Activated CD8-positive, alpha-beta memory T cell treated with anti-CD3 and anti-CD28 coated beads, Interleukin-2, amount 10 ng/mL, durations not matched to agents 7 days and 5 days (primary cell): ENCODE measurements at regions not wholly inside any gene's neighbourhood (a gene's known extent, or its start where the extent isn't known, plus 50 kb on each side); places are given as distances from the start of the nearest gene placed in this dataset.

Experiments used
- ATAC-seq: fragments of 150-1000 bp; cut with Tn5 transposase; one replicate; pipeline ENCODE4 v1.10.0; 2021; ENCODE audit warnings: moderate library complexity
- CTCF ChIA-PET: fragments of 350-600 bp; sonication (Branson Sonifier 250); formaldehyde crosslinking; loops from one replicate; lab custom pipeline; 2021; ENCODE audit warnings: antibody characterized with exemption; lab: Charles Lee
- DNase-seq: peaks from one replicate; pipeline ENCODE4 v3.0.0-alpha.2; 2020
- H3K27ac Mint-ChIP-seq: one replicate; pipeline ENCODE4 v1.8.0; 2021; ENCODE audit warnings: mild to moderate bottlenecking, mixed read lengths
- H3K27me3 Mint-ChIP-seq: one replicate; pipeline ENCODE4 v1.8.0; 2021; ENCODE audit warnings: mixed read lengths
- H3K36me3 Mint-ChIP-seq: one replicate; pipeline ENCODE4 v1.8.0; 2021; ENCODE audit warnings: mild to moderate bottlenecking, mixed read lengths
- H3K4me1 Mint-ChIP-seq: one replicate; pipeline ENCODE4 v1.8.0; 2021; ENCODE audit warnings: mixed read lengths
- H3K4me3 Mint-ChIP-seq: one replicate; pipeline ENCODE4 v1.8.0; 2021; ENCODE audit warnings: mild to moderate bottlenecking, moderate library complexity, mixed read lengths
- H3K9me3 Mint-ChIP-seq: one replicate; pipeline ENCODE4 v1.8.0; 2022; ENCODE audit warnings: low read depth, mixed read lengths

- Mint-ChIP-seq H3K4me3 (no peak overlapping the region), H3K27ac (no peak overlapping the region), H3K4me1 (no peaks in the 10 kb centered on the region), H3K9me3 (no peaks in the 10 kb centered on the region), H3K27me3 (peaks cover 18% of the 10 kb centered on the region), H3K36me3 (no peaks in the 10 kb centered on the region)
- CTCF ChIA-PET, result no interaction called here
- DNase-seq, result no peak
- no peak for ATAC-seq
Observed at GRCh38 chr1:212495766-212496494, 63.2 kb downstream of the NENF start.

GRCh38 chr1:212496682-212497081, 64.0 kb downstream of the NENF start:
- Mint-ChIP-seq H3K4me3 (no peak overlapping the region), H3K27ac (no peak overlapping the region), H3K36me3 (no peaks in the 10 kb centered on the region), H3K4me1 (no peaks in the 10 kb centered on the region), H3K27me3 (peaks cover 12% of the 10 kb centered on the region), H3K9me3 (no peaks in the 10 kb centered on the region)
- ATAC-seq (no peak), DNase-seq (no peak)
- CTCF ChIA-PET, result no interaction called here

- H3K27ac Mint-ChIP-seq, result no peak overlapping the region
- peaks cover 1% of the 10 kb centered on the region for H3K36me3 Mint-ChIP-seq
- DNase-seq (no peak), ATAC-seq (no peak)
- H3K9me3 Mint-ChIP-seq, result no peaks in the 10 kb centered on the region
- no peak overlapping the region for H3K4me3 Mint-ChIP-seq
- peaks cover 2% of the 10 kb centered on the region for H3K4me1 Mint-ChIP-seq
- H3K27me3 Mint-ChIP-seq, result peaks cover 12% of the 10 kb centered on the region
- CTCF ChIA-PET, result interaction anchor here (1.0 to 1.5 kb wide), 2 partner anchors 20 to 41 kb away, joined by 3 read pairs; no protein-coding TSS in a partner anchor
Observed at GRCh38 chr1:212497553-212497952, 64.8 kb downstream of the NENF start.

- no peak overlapping the region for H3K4me3 Mint-ChIP-seq
- H3K36me3 Mint-ChIP-seq, result peaks cover 1% of the 10 kb centered on the region
- H3K27me3 Mint-ChIP-seq, result peaks cover 12% of the 10 kb centered on the region
Observed at GRCh38 chr1:212498283-212499040, 65.7 kb downstream of the NENF start.

GRCh38 chr1:212500351-212500750, 67.6 kb downstream of the NENF start:
- Mint-ChIP-seq H3K9me3 (no peaks in the 10 kb centered on the region), H3K27me3 (peaks cover 13% of the 10 kb centered on the region), H3K4me3 (no peak overlapping the region), H3K27ac (no peak overlapping the region), H3K4me1 (peaks cover 2% of the 10 kb centered on the region), H3K36me3 (peaks cover 1% of the 10 kb centered on the region)
- ATAC-seq (no peak), DNase-seq (no peak)
- CTCF ChIA-PET, result no interaction called here

More at GRCh38 chr1:212498283-212499040, 65.7 kb downstream of the NENF start:
- Mint-ChIP-seq H3K9me3 (no peaks in the 10 kb centered on the region), H3K4me1 (peaks cover 2% of the 10 kb centered on the region), H3K27ac (no peak overlapping the region)
- ATAC-seq, result no peak
- CTCF ChIA-PET, result interaction anchor here (1.0 to 1.5 kb wide), 3 partner anchors 13 to 42 kb away, joined by 3 read pairs; no protein-coding TSS in a partner anchor
- DNase-seq, result no peak

GRCh38 chr1:212500983-212501382, 68.3 kb downstream of the NENF start:
- Mint-ChIP-seq H3K9me3 (no peaks in the 10 kb centered on the region), H3K36me3 (peaks cover 1% of the 10 kb centered on the region), H3K27ac (no peak overlapping the region), H3K27me3 (peaks cover 13% of the 10 kb centered on the region), H3K4me3 (no peak overlapping the region), H3K4me1 (peaks cover 2% of the 10 kb centered on the region)
- ATAC-seq (no peak), DNase-seq (no peak)
- CTCF ChIA-PET, result interaction anchor here (1.0 kb wide), 1 partner anchor 24 kb away, joined by 3 read pairs; no protein-coding TSS in a partner anchor

- CTCF ChIA-PET, result interaction anchor here (0.6 to 1.2 kb wide), 2 partner anchors 26 to 64 kb away, joined by 3 to 5 read pairs; no protein-coding TSS in a partner anchor
- Mint-ChIP-seq H3K27me3 (peaks cover 11% of the 10 kb centered on the region), H3K4me1 (peaks cover 2% of the 10 kb centered on the region), H3K9me3 (no peaks in the 10 kb centered on the region), H3K27ac (no peak overlapping the region), H3K4me3 (no peak overlapping the region), H3K36me3 (peaks cover 1% of the 10 kb centered on the region)
- ATAC-seq (no peak), DNase-seq (no peak)
Observed at GRCh38 chr1:212503714-212504113, 71.0 kb downstream of the NENF start.

GRCh38 chr1:212504171-212504803, 71.6 kb downstream of the NENF start:
- Mint-ChIP-seq H3K27ac (no peak overlapping the region), H3K27me3 (peaks cover 15% of the 10 kb centered on the region), H3K4me1 (peaks cover 2% of the 10 kb centered on the region), H3K9me3 (no peaks in the 10 kb centered on the region), H3K36me3 (peaks cover 1% of the 10 kb centered on the region), H3K4me3 (no peak overlapping the region)
- ATAC-seq (no peak), DNase-seq (no peak)
- CTCF ChIA-PET, result interaction anchor here (0.6 kb wide), 1 partner anchor 64 kb away, joined by 3 read pairs; no protein-coding TSS in a partner anchor

- no peaks in the 10 kb centered on the region for H3K9me3 Mint-ChIP-seq
- CTCF ChIA-PET, result interaction anchor here (0.7 to 1.6 kb wide), 2 partner anchors 13 to 30 kb away, joined by 3 read pairs; no protein-coding TSS in a partner anchor
- H3K27ac Mint-ChIP-seq, result no peak overlapping the region
- peaks cover 2% of the 10 kb centered on the region for H3K4me1 Mint-ChIP-seq
- DNase-seq, result no peak
- peaks cover 1% of the 10 kb centered on the region for H3K36me3 Mint-ChIP-seq
- peaks cover 31% of the 10 kb centered on the region for H3K27me3 Mint-ChIP-seq
- no peak for ATAC-seq
- H3K4me3 Mint-ChIP-seq, result no peak overlapping the region
Observed at GRCh38 chr1:212506666-212507065, 73.9 kb downstream of the NENF start.

- Mint-ChIP-seq H3K27me3 (peaks cover 38% of the 10 kb centered on the region), H3K4me1 (peaks cover under 1% of the 10 kb centered on the region)
- CTCF ChIA-PET, result interaction anchor here (1.6 kb wide), 1 partner anchor 12 kb away, joined by 3 read pairs; no protein-coding TSS in a partner anchor
Observed at GRCh38 chr1:212507369-212507768, 74.6 kb downstream of the NENF start.

GRCh38 chr1:212512816-212513559, 80.3 kb downstream of the NENF start:
- no peaks in the 10 kb centered on the region for H3K36me3 Mint-ChIP-seq
- H3K4me3 Mint-ChIP-seq, result no peak overlapping the region
- H3K9me3 Mint-ChIP-seq, result no peaks in the 10 kb centered on the region
- H3K27ac Mint-ChIP-seq, result no peak overlapping the region
- DNase-seq, result no peak
- CTCF ChIA-PET, result no interaction called here
- peaks cover 77% of the 10 kb centered on the region for H3K27me3 Mint-ChIP-seq
- peaks cover 9% of the 10 kb centered on the region for H3K4me1 Mint-ChIP-seq
- ATAC-seq, result no peak

More at GRCh38 chr1:212507369-212507768, 74.6 kb downstream of the NENF start:
- ATAC-seq (no peak), DNase-seq (no peak)
- no peaks in the 10 kb centered on the region for H3K9me3 Mint-ChIP-seq
- no peak overlapping the region for H3K27ac Mint-ChIP-seq
- H3K36me3 Mint-ChIP-seq, result peaks cover under 1% of the 10 kb centered on the region
- H3K4me3 Mint-ChIP-seq, result no peak overlapping the region

GRCh38 chr1:212513586-212513985, 80.9 kb downstream of the NENF start:
- CTCF ChIA-PET, result interaction anchor here (0.6 kb wide), 1 partner anchor 398 kb away, joined by 3 read pairs; no protein-coding TSS in a partner anchor
- no peaks in the 10 kb centered on the region for H3K36me3 Mint-ChIP-seq
- no peak overlapping the region for H3K4me3 Mint-ChIP-seq

More at GRCh38 chr1:212513586-212513985, 80.9 kb downstream of the NENF start:
- ATAC-seq (no peak), DNase-seq (no peak)
- Mint-ChIP-seq H3K27me3 (peaks cover 77% of the 10 kb centered on the region), H3K9me3 (no peaks in the 10 kb centered on the region), H3K4me1 (peaks cover 9% of the 10 kb centered on the region), H3K27ac (no peak overlapping the region)
